OCI-LY3 (cell line): ENCODE measurements at regions not wholly inside any gene's neighbourhood (a gene's known extent, or its start where the extent isn't known, plus 50 kb on each side); places are given as distances from the start of the nearest gene placed in this dataset.

Experiments used
- H2AFZ ChIP-seq: fragments of 200-600, 300-600 bp; shearing (Covaris generic); 2 replicates; pipeline ENCODE4 v1.6.0; 2014; ENCODE audit warnings: antibody characterized with exemption, low read depth, low read length
- H3K27ac ChIP-seq: fragments of 200-600, 300-600 bp; sonication (generic); 2 replicates; pipeline ENCODE4 v1.5.1; 2014; ENCODE audit warnings: mild to moderate bottlenecking, low read length, moderate library complexity, mixed read lengths
- H3K27me3 ChIP-seq: fragments of 200-600, 300-600 bp; sonication (generic); 2 replicates; pipeline ENCODE4 v1.6.1; 2014; ENCODE audit warnings: low read depth, low read length, mixed read lengths
- H3K36me3 ChIP-seq: fragments of 200-600, 300-600 bp; sonication (generic); replicated peaks from 2 replicates; pipeline ENCODE3; 2014; ENCODE audit warnings: low read depth, low read length, mixed read lengths
- H3K4me1 ChIP-seq: fragments of 300-600, 200-600 bp; sonication (generic); 2 replicates; pipeline ENCODE4 v1.6.1; 2014; ENCODE audit warnings: low read length, mixed read lengths
- H3K4me2 ChIP-seq: fragments of 200-600, 300-600 bp; sonication (generic); 2 replicates; pipeline ENCODE4 v1.6.1; 2014; ENCODE audit warnings: low read length, mixed read lengths
- H3K4me3 ChIP-seq: fragments of 300-600, 200-600 bp; sonication (generic); 2 replicates; pipeline ENCODE4 v1.5.1; 2014; ENCODE audit warnings: antibody characterized with exemption, mild to moderate bottlenecking, low read length, moderate library complexity
- H3K79me2 ChIP-seq: fragments of 300-600, 200-600 bp; shearing (Covaris generic); 2 replicates; pipeline ENCODE4 v1.6.1; 2014; ENCODE audit warnings: mild to moderate bottlenecking, low read length, mixed read lengths
- H3K9ac ChIP-seq: fragments of 300-600, 200-600 bp; shearing (Covaris generic); 2 replicates; pipeline ENCODE4 v1.6.0; 2014; ENCODE audit warnings: mild to moderate bottlenecking, low read length, moderate library complexity
- H3K9me3 ChIP-seq: fragments of 200-600, 300-600 bp; shearing (Covaris generic); 2 replicates; pipeline ENCODE4 v1.6.1; 2014; ENCODE audit warnings: low read length, mixed read lengths; ENCODE audit not compliant: insufficient read depth
- H4K20me1 ChIP-seq: fragments of 200-600, 300-600 bp; sonication (generic); 2 replicates; pipeline ENCODE4 v1.6.1; 2016; ENCODE audit warnings: low read length, mixed read lengths; ENCODE audit not compliant: insufficient read depth
- EZH2phosphoT487 ChIP-seq: fragments of 200-600 bp; shearing (Covaris generic); IDR thresholded peaks from 2 replicates; pipeline ENCODE4 v1.6.1; 2018; ENCODE audit warnings: antibody characterized with exemption, mixed run types, low read depth
- TF ChIP-seq, protein P1 (sequence below): fragments of 200-600, 300-600 bp; sonication (generic); IDR thresholded peaks from 2 replicates; pipeline ENCODE4 v1.5.1; 2014; ENCODE audit warnings: antibody characterized with exemption, low read length, low read depth

DNA sequence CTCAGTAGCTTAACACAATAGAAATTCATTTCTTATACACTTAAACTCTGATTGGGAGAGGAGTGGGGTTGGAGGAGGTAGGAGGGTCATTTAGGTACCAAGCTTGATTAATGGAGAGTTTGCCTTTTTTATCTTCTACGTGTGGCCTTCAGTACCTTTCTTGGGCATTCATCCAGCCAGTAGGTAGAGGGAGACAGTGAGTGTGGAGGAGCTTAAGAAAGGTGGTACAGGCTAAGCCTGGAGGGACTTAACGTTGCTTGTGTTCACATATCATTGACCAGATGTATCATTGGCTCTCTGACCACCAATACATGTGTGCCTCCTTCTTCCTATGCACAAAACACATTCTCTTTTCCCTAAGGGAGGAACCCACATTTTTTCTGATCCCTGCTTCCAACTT lies 232.9 kb upstream of the CRY1 start:
- Histone ChIP-seq H3K4me2 (no peak overlapping the region), H3K4me1 (no peaks in the 10 kb centered on the region), H2AFZ (no peak overlapping the region), H3K27ac (no peak overlapping the region), H3K9me3 (no peaks in the 10 kb centered on the region), H4K20me1 (no peaks in the 10 kb centered on the region), H3K27me3 (peaks cover 15% of the 10 kb centered on the region; the same call in 1 of the 2 replicates), H3K79me2 (no peaks in the 10 kb centered on the region), H3K9ac (no peak overlapping the region), H3K4me3 (no peak overlapping the region), H3K36me3 (no peaks in the 10 kb centered on the region)
- no peak for TF ChIP-seq EZH2phosphoT487
- TF ChIP-seq, protein P1, sequence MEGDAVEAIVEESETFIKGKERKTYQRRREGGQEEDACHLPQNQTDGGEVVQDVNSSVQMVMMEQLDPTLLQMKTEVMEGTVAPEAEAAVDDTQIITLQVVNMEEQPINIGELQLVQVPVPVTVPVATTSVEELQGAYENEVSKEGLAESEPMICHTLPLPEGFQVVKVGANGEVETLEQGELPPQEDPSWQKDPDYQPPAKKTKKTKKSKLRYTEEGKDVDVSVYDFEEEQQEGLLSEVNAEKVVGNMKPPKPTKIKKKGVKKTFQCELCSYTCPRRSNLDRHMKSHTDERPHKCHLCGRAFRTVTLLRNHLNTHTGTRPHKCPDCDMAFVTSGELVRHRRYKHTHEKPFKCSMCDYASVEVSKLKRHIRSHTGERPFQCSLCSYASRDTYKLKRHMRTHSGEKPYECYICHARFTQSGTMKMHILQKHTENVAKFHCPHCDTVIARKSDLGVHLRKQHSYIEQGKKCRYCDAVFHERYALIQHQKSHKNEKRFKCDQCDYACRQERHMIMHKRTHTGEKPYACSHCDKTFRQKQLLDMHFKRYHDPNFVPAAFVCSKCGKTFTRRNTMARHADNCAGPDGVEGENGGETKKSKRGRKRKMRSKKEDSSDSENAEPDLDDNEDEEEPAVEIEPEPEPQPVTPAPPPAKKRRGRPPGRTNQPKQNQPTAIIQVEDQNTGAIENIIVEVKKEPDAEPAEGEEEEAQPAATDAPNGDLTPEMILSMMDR = no peak

- H3K4me3 ChIP-seq = no peak overlapping the region
- H2AFZ ChIP-seq = no peak overlapping the region
- H3K27me3 ChIP-seq = peaks cover 15% of the 10 kb centered on the region; the same call in 1 of the 2 replicates
- no peak overlapping the region for H3K27ac ChIP-seq
- H3K4me1 ChIP-seq = no peaks in the 10 kb centered on the region
- no peaks in the 10 kb centered on the region for H3K9me3 ChIP-seq
- no peak overlapping the region for H3K9ac ChIP-seq
- H3K4me2 ChIP-seq = no peak overlapping the region
- no peaks in the 10 kb centered on the region for H3K79me2 ChIP-seq
- H4K20me1 ChIP-seq = no peaks in the 10 kb centered on the region
- H3K36me3 ChIP-seq = no peaks in the 10 kb centered on the region
- TF ChIP-seq, protein P1 = no peak
- no peak for TF ChIP-seq EZH2phosphoT487
These were observed 234.4 kb upstream of the CRY1 start for GRCh38 chr12:107327651-107328182.

- H3K4me3 ChIP-seq = no peak overlapping the region
- H2AFZ ChIP-seq = no peak overlapping the region
- no peaks in the 10 kb centered on the region for H3K79me2 ChIP-seq
- H3K9me3 ChIP-seq = no peaks in the 10 kb centered on the region
- TF ChIP-seq, protein P1 = no peak
- no peaks in the 10 kb centered on the region for H3K4me1 ChIP-seq
- no peak overlapping the region for H3K9ac ChIP-seq
- H3K27ac ChIP-seq = no peak overlapping the region
- H4K20me1 ChIP-seq = no peaks in the 10 kb centered on the region
- peaks cover 15% of the 10 kb centered on the region; the same call in 1 of the 2 replicates for H3K27me3 ChIP-seq
- no peaks in the 10 kb centered on the region for H3K36me3 ChIP-seq
- H3K4me2 ChIP-seq = no peak overlapping the region
These were observed 235.2 kb upstream of the CRY1 start for GRCh38 chr12:107328442-107329133.

- no peak for TF ChIP-seq EZH2phosphoT487
- TF ChIP-seq, protein P1 = no peak
- Histone ChIP-seq H3K4me3 (no peak overlapping the region), H3K27me3 (peaks cover 9% of the 10 kb centered on the region; the same call in 1 of the 2 replicates), H4K20me1 (no peaks in the 10 kb centered on the region), H3K9me3 (no peaks in the 10 kb centered on the region), H3K36me3 (no peaks in the 10 kb centered on the region), H3K9ac (no peak overlapping the region), H3K4me2 (no peak overlapping the region), H2AFZ (no peak overlapping the region), H3K79me2 (no peaks in the 10 kb centered on the region), H3K27ac (no peak overlapping the region), H3K4me1 (no peaks in the 10 kb centered on the region)
These were observed 236.4 kb upstream of the CRY1 start for GRCh38 chr12:107329569-107330324.
